HG03159 (cell line): ENCODE measurements at regions not wholly inside any gene's neighbourhood (a gene's known extent, or its start where the extent isn't known, plus 50 kb on each side); places are given as distances from the start of the nearest gene placed in this dataset.

Experiments used
- ATAC-seq: cut with Tn5 transposase; IDR thresholded peaks from one replicate; pipeline ENCODE4 v1.9.1; 2021; ENCODE audit warnings: mild to moderate bottlenecking, moderate library complexity; ENCODE audit not compliant: unreplicated experiment

GRCh38 chr2:8525582-8526402 is 156.1 kb upstream of the ID2 start:
- ATAC-seq, result peak; percentile 74

- ATAC-seq, result peak; percentile 3
These were observed 155.5 kb upstream of the ID2 start for GRCh38 chr2:8526403-8526696.

- ATAC-seq, result no peak
These were observed 154.8 kb upstream of the ID2 start for GRCh38 chr2:8527031-8527430.

- no peak for ATAC-seq
These were observed 154.2 kb upstream of the ID2 start for GRCh38 chr2:8527676-8528075.

GRCh38 chr2:8528863-8529262 is 153.0 kb upstream of the ID2 start:
- ATAC-seq, result no peak

GRCh38 chr2:8529706-8530277 is 152.1 kb upstream of the ID2 start:
- ATAC-seq, result no peak

- ATAC-seq, result no peak
These were observed 150.4 kb upstream of the ID2 start for GRCh38 chr2:8531481-8531880.

- ATAC-seq, result no peak
These were observed 149.4 kb upstream of the ID2 start for GRCh38 chr2:8532438-8532837.

GRCh38 chr2:8533923-8534322 is 147.9 kb upstream of the ID2 start:
- no peak for ATAC-seq

GRCh38 chr2:8534386-8534728 is 147.5 kb upstream of the ID2 start:
- ATAC-seq, result no peak

- ATAC-seq, result no peak
These were observed 147.0 kb upstream of the ID2 start for GRCh38 chr2:8534729-8535468.

GRCh38 chr2:8535469-8535795 is 146.4 kb upstream of the ID2 start:
- ATAC-seq, result no peak

- ATAC-seq, result no peak
These were observed 145.8 kb upstream of the ID2 start for GRCh38 chr2:8535821-8536685.

- ATAC-seq, result no peak
These were observed 144.9 kb upstream of the ID2 start for GRCh38 chr2:8536686-8537561.

GRCh38 chr2:8537562-8538155 is 144.2 kb upstream of the ID2 start:
- no peak for ATAC-seq

GRCh38 chr2:8538531-8538930 is 143.3 kb upstream of the ID2 start:
- ATAC-seq, result no peak

GRCh38 chr2:8538931-8539621 is 142.8 kb upstream of the ID2 start:
- ATAC-seq, result no peak

- ATAC-seq, result no peak
These were observed 141.9 kb upstream of the ID2 start for GRCh38 chr2:8539743-8540551.

- ATAC-seq, result no peak
These were observed 141.3 kb upstream of the ID2 start for GRCh38 chr2:8540552-8541055.
